Lung (tissue), 11 donors: ENCODE measurements at regions not wholly inside any gene's neighbourhood (a gene's known extent, or its start where the extent isn't known, plus 50 kb on each side); places are given as distances from the start of the nearest gene placed in this dataset.
"Not testable (repeated sequence)": the region's sequence is repeated elsewhere in the genome, so short reads cannot be mapped to it uniquely, and the experiment has no call there.

Source experiments
- ATAC-seq: fragments of 200-7000 bp; cut with Tn5 transposase; one replicate; pipeline ENCODE4 v1.9.1; 2020; ENCODE audit warnings: moderate number of reproducible peaks; ENCODE audit not compliant: insufficient read depth, low FRiP score
- DNase-seq, 3 donors: peaks; one replicate each; pipeline ENCODE4 v3.0.0-alpha.2; 2013 to 2017
- H3K27ac ChIP-seq, 2 donors: one replicate each; pipeline ENCODE4 v1.5.1; 2013; ENCODE audit warnings: mild to moderate bottlenecking in 2 of 2, moderate library complexity in 2 of 2, control low read depth in 1 of 2, inconsistent platforms in 1 of 2, low read depth in 1 of 2, low read length in 1 of 2
- H3K27me3 ChIP-seq, 3 donors: one replicate each; pipeline ENCODE4 v1.5.1; 2013; ENCODE audit warnings: low read length in 2 of 3; ENCODE audit not compliant: control insufficient read depth in 3 of 3, insufficient read depth in 3 of 3
- H3K36me3 ChIP-seq, 4 donors: one replicate each; pipeline ENCODE4 v1.5.1; 2013; ENCODE audit warnings: low read length in 4 of 4, mild to moderate bottlenecking in 1 of 4, moderate library complexity in 1 of 4; ENCODE audit not compliant: control insufficient read depth in 4 of 4, insufficient read depth in 4 of 4
- H3K4me1 ChIP-seq, 5 donors: one replicate each; pipeline ENCODE4 v1.5.1; 2013; ENCODE audit warnings: low read length in 5 of 5, mild to moderate bottlenecking in 2 of 5, moderate library complexity in 1 of 5; ENCODE audit not compliant: control insufficient read depth in 5 of 5, insufficient read depth in 5 of 5
- H3K4me3 ChIP-seq: one replicate; pipeline ENCODE4 v1.5.1; 2013; ENCODE audit warnings: mild to moderate bottlenecking, control low read depth, moderate library complexity
- H3K9ac ChIP-seq, 2 donors: one replicate each; pipeline ENCODE4 v1.5.1; 2013; ENCODE audit warnings: low read length in 2 of 2, control low read depth in 1 of 2; ENCODE audit not compliant: insufficient read depth in 1 of 2
- H3K9me3 ChIP-seq, 4 donors: one replicate each; pipeline ENCODE4 v1.5.1; 2013; ENCODE audit warnings: low read length in 3 of 4, mild to moderate bottlenecking in 1 of 4, moderate library complexity in 1 of 4; ENCODE audit not compliant: control insufficient read depth in 4 of 4, insufficient read depth in 3 of 4
- CTCF ChIP-seq: IDR thresholded peaks from 2 replicates; pipeline ENCODE4 v1.5.1; 2012; ENCODE audit warnings: mild to moderate bottlenecking; ENCODE audit errors: control extremely low read depth, extremely low read depth
- WGBS, 2 donors: extraction: QIAGEN DNeasy Blood & Tissue Kit; methylation state at CpG; one replicate each; pipeline ENCODE4 v1.1.7; 2013; 5-methylcytosine and 5-hydroxymethylcytosine counted together
- donor health status: control.
- donor health status: control.
- donor health status: Bipolar disorder and iron deficiency.
- donor health status: healthy.
- donor health status: DM: yes; HTN: yes; CAD: no.

DNA sequence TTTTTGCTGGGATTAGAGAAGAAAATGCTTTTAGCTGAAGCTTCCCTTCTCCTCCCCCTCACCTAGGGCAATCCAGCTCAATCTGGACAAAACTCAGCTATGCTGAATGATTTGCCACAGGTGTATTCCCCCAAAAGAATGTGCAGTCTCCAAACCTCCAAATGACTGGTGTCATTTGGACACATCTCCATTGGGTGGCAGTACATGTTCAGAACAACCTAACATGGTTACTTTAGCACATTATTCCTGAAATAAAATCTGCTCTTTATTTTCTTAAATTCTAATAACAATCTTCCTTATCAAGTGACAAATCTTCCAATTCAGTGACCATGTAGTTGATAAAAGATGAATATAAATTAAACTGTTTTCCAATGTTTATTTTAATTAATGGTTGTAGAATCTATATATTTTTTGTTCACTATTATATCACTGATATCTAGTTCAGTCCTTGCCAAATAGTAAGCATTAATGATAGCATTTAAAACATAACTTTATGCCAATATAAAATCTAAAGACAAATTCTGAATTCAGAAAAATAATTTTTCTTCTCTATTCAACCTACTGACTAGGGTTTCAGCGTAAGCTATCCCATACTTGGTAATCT is 61.3 kb upstream of the MOCS2 start:
- peak in 2 of 3 donors; percentile 29 to 53 for DNase-seq
- H3K4me3 ChIP-seq: no peak overlapping the region
- H3K27me3 ChIP-seq: no peaks in the 10 kb centered on the region
- peak; percentile 21 for TF ChIP-seq CTCF
- no peak for ATAC-seq
- H3K27ac ChIP-seq: no peak overlapping the region
- H3K9me3 ChIP-seq: no peaks in the 10 kb centered on the region
- no peaks in the 10 kb centered on the region for H3K36me3 ChIP-seq
- peaks cover 0 to 9% (median 3%) of the 10 kb centered on the region in 5 donors for H3K4me1 ChIP-seq
- 90 to 98% methylated on average over 1 of the region's 1 CpG for WGBS, 2 donors
- no peak overlapping the region for H3K9ac ChIP-seq

DNA sequence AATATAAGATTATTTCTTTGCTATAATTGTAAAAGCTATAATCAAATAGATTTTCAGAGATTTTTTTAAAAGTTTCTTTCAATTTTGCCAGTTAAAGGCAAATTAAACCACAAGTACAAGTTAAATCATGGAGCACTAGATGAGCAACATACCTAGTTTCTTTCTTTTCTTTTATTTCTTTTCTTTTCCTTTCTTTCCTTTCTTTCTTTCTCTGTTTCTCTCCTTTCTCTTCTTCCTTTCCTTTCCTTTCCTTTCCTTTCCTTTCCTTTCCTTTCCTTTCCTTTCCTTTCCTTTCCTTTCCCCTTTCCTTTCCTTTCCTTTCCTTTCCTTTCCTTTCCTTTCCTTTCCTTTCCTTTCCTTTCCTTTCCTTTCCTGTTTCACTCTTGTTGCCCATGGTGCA is 62.5 kb upstream of the MOCS2 start:
- not testable (repeated sequence) for ATAC-seq

GRCh38 chr5:53172630-53173029 is 63.1 kb upstream of the MOCS2 start:
- H3K27me3 ChIP-seq: no peaks in the 10 kb centered on the region
- H3K9me3 ChIP-seq: no peaks in the 10 kb centered on the region
- no peaks in the 10 kb centered on the region for H3K36me3 ChIP-seq
- no peak overlapping the region for H3K4me3 ChIP-seq
- H3K27ac ChIP-seq: no peak overlapping the region
- H3K9ac ChIP-seq: no peak overlapping the region
- ATAC-seq: no peak
- peaks cover 0 to 5% (median 3%) of the 10 kb centered on the region in 5 donors for H3K4me1 ChIP-seq
- TF ChIP-seq CTCF: no peak
- WGBS, 2 donors: 94 to 96% methylated on average over 5 of the region's 5 CpGs
- DNase-seq: no peak

More for the DNA sequence above, 62.5 kb upstream of the MOCS2 start:
- not testable (repeated sequence) for H3K4me1 ChIP-seq, H3K4me3 ChIP-seq, H3K9ac ChIP-seq, H3K27ac ChIP-seq, H3K9me3 ChIP-seq, H3K27me3 ChIP-seq, H3K36me3 ChIP-seq, DNase-seq

GRCh38 chr5:53173083-53173482 is 63.5 kb upstream of the MOCS2 start:
- no peak for TF ChIP-seq CTCF
- H3K4me3 ChIP-seq: no peak overlapping the region
- H3K27ac ChIP-seq: no peak overlapping the region
- DNase-seq (peak in 1 of 3 donors; percentile 9), ATAC-seq (no peak)
- WGBS, 2 donors: 70 to 89% methylated on average over 8 of the region's 8 CpGs
- no peaks in the 10 kb centered on the region for H3K27me3 ChIP-seq
- H3K4me1 ChIP-seq: peaks cover 0 to under 1% (median 0%) of the 10 kb centered on the region in 5 donors
- no peak overlapping the region for H3K9ac ChIP-seq
- no peaks in the 10 kb centered on the region for H3K9me3 ChIP-seq
- H3K36me3 ChIP-seq: no peaks in the 10 kb centered on the region
